Occipital lobe (tissue), 1 donor: ENCODE measurements at regions not wholly inside any gene's neighbourhood (a gene's known extent, or its start where the extent isn't known, plus 50 kb on each side); places are given as distances from the start of the nearest gene placed in this dataset.
"Not testable (repeated sequence)": the region's sequence is repeated elsewhere in the genome, so short reads cannot be mapped to it uniquely, and the experiment has no call there.

Source experiments
- DNase-seq: peaks from one replicate; lab custom pipeline; 2025; lab: John Stamatoyannopoulos, UW

DNA sequence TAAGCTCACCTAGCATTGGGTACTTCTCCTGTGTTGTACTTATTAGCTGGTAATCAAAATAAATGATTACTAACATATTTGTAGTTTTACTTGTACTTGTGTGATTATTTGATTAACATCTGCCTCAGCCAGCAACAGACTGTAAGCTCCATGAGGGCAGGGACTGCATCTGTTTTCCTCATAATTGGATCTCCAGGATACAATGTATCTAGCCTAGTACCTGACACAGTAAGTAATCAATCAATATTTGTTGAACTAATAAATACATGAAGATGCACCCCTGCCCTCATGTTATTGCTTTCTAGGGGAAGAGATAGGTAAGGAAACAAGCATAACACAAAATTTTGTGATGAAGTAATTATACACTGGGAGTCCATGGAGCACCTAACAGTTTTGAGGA is 101.5 kb downstream of the TENT5C start:
- no peak for DNase-seq

- DNase-seq = no peak
Measured at GRCh38 chr1:117708323-117709248, 102.7 kb downstream of the TENT5C start.

- no peak for DNase-seq
Measured at GRCh38 chr1:117709249-117709691, 103.4 kb downstream of the TENT5C start.

DNA sequence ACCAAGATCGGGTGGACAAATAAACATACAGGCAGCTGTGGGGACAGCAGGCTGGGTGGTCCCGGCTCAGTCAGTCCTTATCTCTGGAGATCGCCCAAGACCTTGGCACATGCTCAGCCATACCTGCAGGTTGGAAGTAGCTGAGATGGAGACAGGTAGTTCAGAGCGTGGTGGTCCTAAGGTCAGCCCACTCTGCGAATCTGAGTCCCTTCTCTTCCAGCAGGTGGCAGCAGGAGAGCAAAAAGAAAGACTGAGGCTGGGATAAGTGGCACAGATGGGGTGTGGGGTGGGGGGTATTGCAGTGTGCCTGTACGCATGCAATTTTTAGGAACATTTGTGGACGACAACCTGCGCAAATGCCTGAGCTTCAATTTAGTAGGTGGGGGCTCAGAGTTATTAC is 104.9 kb downstream of the TENT5C start:
- DNase-seq = no peak

GRCh38 chr1:117712621-117713020 is 106.8 kb downstream of the TENT5C start:
- DNase-seq = no peak

- no peak for DNase-seq
Measured at GRCh38 chr1:117714546-117714945, 108.7 kb downstream of the TENT5C start.

GRCh38 chr1:117716030-117716429 is 110.2 kb downstream of the TENT5C start:
- not testable (repeated sequence) for DNase-seq

GRCh38 chr1:117717980-117718379 is 112.1 kb downstream of the TENT5C start:
- DNase-seq = not testable (repeated sequence)

GRCh38 chr1:117718596-117718995 is 112.7 kb downstream of the TENT5C start:
- not testable (repeated sequence) for DNase-seq

- DNase-seq = no peak
Measured at GRCh38 chr1:117719004-117719403, 113.2 kb downstream of the TENT5C start.

DNA sequence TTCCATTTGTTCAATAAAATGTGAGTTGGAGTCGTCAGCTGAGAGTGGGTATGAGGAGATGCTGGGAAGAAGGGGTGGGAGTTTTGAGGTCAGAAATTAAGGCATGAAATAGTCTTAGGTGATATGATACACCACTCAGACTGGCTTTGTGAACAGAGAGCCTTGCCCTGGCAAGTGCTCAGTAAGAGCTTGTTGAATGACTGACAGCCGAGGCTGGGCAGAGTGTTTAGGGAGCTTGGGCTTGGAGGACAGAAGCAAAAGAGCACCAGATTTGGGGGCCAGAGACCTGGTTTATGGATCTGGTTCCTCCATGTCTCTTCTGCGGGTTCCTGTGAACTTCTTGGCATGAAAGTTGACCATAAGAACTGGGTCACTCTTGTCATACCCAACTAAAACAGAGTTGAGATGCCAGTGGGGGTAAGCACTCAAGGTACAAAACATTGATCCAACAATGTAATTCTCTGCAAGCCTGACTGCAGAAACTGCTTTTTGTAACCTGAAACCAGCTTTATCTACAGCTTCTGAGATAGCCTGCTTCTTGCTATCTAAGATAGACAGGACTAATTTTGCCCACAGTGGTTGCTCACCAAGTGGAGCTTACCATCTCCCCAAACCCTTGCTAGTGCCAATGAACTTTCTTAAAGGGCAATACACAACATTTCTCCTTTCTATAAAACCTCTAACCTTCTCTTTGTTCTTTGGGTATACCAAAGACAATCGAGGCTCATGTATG is 126.4 kb downstream of the TENT5C start:
- DNase-seq = no peak

- no peak for DNase-seq
Measured at GRCh38 chr1:117732956-117733355, 127.1 kb downstream of the TENT5C start.

DNA sequence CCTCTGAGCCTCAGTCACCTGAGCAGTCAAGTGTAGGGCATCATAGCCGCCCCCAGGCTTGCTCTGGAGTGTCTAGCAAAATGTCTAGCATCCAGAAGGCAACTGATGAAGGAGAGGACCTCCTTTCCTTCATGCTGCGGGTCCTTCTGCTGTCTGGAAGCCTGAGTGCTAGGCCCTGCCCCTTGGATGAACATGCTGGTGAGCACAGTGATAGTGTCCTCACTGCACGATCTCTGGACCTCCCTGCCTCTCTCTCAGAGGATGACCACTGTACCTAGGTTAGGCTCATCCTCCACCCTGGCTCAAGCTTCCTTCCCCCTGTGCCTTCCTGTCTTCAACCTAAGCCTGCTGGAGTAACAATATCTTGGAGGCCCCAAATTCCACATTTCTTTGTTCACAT is 128.6 kb downstream of the TENT5C start:
- DNase-seq = no peak

- no peak for DNase-seq
Measured at GRCh38 chr1:117735045-117735992, 129.5 kb downstream of the TENT5C start.

- no peak for DNase-seq
Measured at GRCh38 chr1:117739504-117739903, 133.7 kb downstream of the TENT5C start.

GRCh38 chr1:117740496-117740895 is 134.6 kb downstream of the TENT5C start:
- no peak for DNase-seq

DNA sequence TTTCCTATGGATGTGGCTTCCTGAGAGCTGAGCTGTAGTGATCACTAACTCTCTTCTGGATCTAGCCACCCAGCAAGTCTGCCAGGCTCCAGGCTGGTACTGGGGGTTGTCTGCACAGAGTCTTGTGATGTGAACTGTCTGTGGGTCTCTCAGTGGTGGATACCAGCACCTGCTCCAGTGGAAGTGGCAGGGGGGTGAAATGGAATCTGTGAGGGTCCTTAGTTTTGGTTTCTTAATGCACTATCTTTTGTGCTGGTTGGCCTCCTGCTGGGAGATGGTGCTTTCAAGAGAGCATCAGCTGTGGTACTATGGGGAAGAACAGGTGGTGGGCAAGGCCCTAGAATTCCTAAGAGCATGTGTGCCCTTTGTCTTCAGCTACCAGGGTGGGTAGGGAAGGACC is 140.7 kb downstream of the TENT5C start:
- DNase-seq = not testable (repeated sequence)

DNA sequence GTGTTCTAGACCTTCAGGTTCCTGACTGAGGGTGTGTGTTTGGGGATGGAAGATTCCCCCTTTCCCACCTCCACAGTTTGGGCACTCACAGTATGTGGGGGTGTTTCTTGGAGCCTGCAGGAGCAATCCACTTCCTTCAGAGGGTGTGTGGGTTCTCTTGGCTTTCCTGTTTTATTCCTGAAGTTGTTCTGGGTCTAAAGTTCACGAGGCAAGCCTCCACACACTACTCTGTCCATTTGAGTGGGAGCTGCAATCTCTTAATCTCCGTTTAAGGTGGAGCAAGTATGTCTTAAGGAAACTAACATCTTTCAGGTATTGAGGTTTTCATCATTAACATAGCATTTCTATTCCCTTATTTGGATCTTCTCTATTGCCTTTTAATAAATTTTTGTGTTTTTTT is 141.8 kb downstream of the TENT5C start:
- DNase-seq = no peak

DNA sequence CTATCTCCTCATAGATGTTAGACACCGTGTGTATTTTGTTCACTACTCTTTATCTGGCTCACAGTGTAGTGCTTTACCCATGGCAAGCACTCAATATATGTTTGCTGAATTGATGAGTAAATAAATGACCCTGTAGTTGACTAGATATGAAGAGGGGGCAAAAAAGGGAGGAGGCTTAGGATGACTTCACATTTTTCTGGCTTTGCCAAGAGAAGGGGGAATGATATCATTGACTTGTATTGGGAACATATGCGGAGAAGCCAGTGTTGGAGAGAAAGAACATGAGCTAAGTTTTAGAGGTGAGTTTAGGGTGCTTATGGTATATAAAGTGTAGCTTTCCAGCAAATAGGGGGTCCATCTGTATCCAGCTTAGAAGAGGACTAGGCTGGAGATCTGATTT is 145.5 kb downstream of the TENT5C start:
- no peak for DNase-seq

- DNase-seq = no peak
Measured at GRCh38 chr1:117752661-117753060, 146.8 kb downstream of the TENT5C start.

GRCh38 chr1:117753232-117753631 is 147.4 kb downstream of the TENT5C start:
- DNase-seq = no peak
